Thoracic aorta (tissue), 2 donors: ENCODE measurements at regions not wholly inside any gene's neighbourhood (a gene's known extent, or its start where the extent isn't known, plus 50 kb on each side); places are given as distances from the start of the nearest gene placed in this dataset.

ENCODE experiments used
- ATAC-seq: fragments of 150-250 bp; one replicate; pipeline ENCODE4 v1.8.0; 2017; ENCODE audit warnings: low read depth; ENCODE audit not compliant: insufficient number of reproducible peaks, low FRiP score
- DNase-seq: peaks from one replicate; pipeline ENCODE4 v3.0.0-alpha.2; 2020; ENCODE audit warnings: low spot score
- H3K27ac ChIP-seq, 2 donors: fragments of 200-600 bp; sonication (generic); 1 replicate in 1 of 2; 2 replicates in 1 of 2; pipeline ENCODE4 v1.5.1; 2016; ENCODE audit warnings: mild to moderate bottlenecking in 2 of 2, moderate library complexity in 2 of 2
- H3K27me3 ChIP-seq: fragments of 200-600 bp; sonication (generic); replicated peaks from 2 replicates; pipeline ENCODE4 v1.6.0; 2016; ENCODE audit warnings: mild to moderate bottlenecking; ENCODE audit not compliant: insufficient read depth
- H3K36me3 ChIP-seq: fragments of 200-600 bp; sonication (generic); one replicate; pipeline ENCODE4 v1.5.1; 2016
- H3K4me1 ChIP-seq, 2 donors: fragments of 200-600 bp; sonication (generic); 1 replicate in 1 of 2; 2 replicates in 1 of 2; pipeline versions ENCODE4 v1.5.1 to v1.6.0; 2016; ENCODE audit warnings: low read depth in 2 of 2, mild to moderate bottlenecking in 1 of 2; ENCODE audit not compliant: control insufficient read depth in 1 of 2
- H3K4me3 ChIP-seq: fragments of 200-600 bp; sonication (generic); 2 replicates; pipeline ENCODE4 v1.5.1; 2016; ENCODE audit warnings: mild to moderate bottlenecking
- H3K9me3 ChIP-seq: fragments of 200-600 bp; sonication (generic); 2 replicates; pipeline ENCODE4 v1.5.1; 2016
- TF ChIP-seq, protein P1 (sequence below): fragments of 200-600 bp; sonication (generic); IDR thresholded peaks from one replicate; pipeline ENCODE4 v1.5.1; 2019; ENCODE audit warnings: antibody characterized with exemption

DNA sequence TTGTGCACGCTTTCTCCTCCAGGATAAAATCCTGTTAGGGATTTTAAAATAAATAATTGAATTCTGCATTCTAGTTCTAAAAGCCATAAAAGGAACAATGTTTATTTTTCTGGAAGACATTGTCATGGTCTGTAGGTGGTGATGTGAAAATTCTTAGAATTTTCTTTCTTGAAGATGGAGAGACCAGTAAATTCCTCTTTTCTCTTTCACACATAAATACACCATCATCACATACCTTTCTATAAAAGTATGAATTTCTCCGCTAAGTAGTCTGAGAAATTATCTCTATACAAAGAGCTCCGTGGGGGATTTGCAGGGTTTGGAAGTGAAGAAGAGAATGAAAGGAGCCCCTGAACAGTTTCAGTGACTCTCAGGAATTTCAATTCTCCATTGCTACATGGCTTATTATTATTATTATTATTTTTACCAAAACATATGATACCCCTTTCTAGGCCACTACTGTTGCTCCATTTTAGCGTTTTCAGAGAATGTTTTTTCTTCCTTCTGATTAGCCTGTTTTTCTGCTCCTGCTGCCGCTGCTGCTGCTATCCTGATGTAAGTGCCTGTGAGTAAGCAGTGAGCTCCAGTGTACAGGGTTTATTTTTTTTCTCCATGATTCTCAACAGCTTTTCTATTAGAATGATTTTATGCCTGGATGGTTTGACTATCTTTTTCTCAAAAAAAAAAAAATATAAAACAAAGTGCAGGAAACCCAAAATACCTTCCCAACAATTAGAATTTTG, 145.8 kb downstream of the SAMD5 start:
- Histone ChIP-seq H3K36me3 (no peaks in the 10 kb centered on the region), H3K9me3 (no peaks in the 10 kb centered on the region), H3K27ac (no peak overlapping the region), H3K4me3 (no peak overlapping the region), H3K27me3 (no peaks in the 10 kb centered on the region), H3K4me1 (peaks cover 0 to 6% of the 10 kb centered on the region in 2 donors)
- ATAC-seq (no peak), DNase-seq (no peak)
- TF ChIP-seq, protein P1, sequence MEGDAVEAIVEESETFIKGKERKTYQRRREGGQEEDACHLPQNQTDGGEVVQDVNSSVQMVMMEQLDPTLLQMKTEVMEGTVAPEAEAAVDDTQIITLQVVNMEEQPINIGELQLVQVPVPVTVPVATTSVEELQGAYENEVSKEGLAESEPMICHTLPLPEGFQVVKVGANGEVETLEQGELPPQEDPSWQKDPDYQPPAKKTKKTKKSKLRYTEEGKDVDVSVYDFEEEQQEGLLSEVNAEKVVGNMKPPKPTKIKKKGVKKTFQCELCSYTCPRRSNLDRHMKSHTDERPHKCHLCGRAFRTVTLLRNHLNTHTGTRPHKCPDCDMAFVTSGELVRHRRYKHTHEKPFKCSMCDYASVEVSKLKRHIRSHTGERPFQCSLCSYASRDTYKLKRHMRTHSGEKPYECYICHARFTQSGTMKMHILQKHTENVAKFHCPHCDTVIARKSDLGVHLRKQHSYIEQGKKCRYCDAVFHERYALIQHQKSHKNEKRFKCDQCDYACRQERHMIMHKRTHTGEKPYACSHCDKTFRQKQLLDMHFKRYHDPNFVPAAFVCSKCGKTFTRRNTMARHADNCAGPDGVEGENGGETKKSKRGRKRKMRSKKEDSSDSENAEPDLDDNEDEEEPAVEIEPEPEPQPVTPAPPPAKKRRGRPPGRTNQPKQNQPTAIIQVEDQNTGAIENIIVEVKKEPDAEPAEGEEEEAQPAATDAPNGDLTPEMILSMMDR, result no peak

DNA sequence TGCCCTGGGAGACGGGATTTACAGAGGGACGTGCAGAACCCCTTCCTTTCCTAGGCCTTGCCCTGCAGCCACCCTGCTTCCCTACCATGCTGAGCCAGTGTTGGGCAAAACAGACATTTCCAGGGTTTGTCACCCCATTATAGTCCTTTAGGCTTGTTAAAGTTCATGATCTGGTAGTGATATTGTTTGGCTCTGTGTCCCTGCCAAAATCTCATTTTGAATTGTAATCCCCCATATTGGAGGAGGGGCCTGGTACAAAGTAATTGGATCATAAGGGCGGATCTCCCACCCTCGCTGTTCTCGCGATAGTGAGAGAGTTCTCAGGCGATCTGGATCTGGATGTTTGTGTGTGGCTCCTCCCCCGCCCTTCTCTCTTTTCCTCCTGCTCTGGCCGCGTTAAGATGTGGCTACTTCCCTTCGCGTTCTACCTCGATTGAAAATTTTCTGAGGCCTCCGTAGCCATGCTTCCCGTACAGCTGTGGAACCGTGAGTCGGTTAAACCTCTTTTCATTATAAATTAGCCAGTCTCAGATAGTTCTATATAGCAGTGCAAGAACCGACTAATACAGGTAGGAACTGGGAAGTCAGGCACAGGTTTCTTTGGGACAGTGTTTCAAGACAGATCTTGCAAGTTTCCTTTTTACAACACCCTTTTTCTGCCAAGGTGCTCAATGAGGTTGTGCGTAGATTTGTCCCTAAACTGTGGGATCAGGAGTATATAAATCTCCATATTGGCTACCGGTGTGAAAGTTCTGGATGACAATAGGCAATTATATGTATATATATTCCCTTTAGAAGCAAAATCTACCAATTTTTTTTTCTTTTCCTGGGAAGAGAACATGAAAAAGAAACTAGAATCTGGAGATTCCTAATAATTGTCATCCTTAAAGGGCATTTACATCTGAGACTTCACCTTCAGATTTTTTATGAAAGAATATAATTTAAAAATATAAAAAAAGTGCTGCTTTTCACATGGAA, 152.1 kb downstream of the SAMD5 start:
- Histone ChIP-seq H3K4me3 (no peak overlapping the region), H3K9me3 (no peaks in the 10 kb centered on the region), H3K4me1 (no peaks in the 10 kb centered on the region), H3K27me3 (no peaks in the 10 kb centered on the region), H3K36me3 (no peaks in the 10 kb centered on the region), H3K27ac (no peak overlapping the region)
- ATAC-seq, result no peak
- no peak for DNase-seq
- TF ChIP-seq, protein P1, result no peak

DNA sequence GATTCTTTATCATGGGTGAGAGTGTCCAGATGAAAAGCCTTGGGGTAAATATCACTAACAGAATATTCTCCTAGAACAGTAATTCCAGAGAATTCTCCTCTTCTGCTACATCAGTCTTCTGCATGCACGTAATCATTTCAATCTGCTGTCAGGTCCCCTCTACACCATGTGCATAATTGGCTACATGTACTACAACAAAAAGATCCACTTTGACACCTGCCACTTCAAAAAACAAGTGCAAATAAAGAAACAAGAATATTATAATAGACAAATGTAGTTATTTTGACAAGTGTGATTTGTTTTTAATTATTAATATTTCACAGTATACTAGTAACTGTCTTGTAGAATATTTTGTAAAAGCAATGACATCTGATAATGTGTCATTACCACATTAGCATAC, 154.2 kb downstream of the SAMD5 start:
- Histone ChIP-seq H3K9me3 (no peaks in the 10 kb centered on the region), H3K36me3 (no peaks in the 10 kb centered on the region), H3K27ac (no peak overlapping the region), H3K4me3 (no peak overlapping the region), H3K4me1 (no peaks in the 10 kb centered on the region), H3K27me3 (no peaks in the 10 kb centered on the region)
- no peak for ATAC-seq
- DNase-seq, result no peak
- TF ChIP-seq, protein P1, result no peak

DNA sequence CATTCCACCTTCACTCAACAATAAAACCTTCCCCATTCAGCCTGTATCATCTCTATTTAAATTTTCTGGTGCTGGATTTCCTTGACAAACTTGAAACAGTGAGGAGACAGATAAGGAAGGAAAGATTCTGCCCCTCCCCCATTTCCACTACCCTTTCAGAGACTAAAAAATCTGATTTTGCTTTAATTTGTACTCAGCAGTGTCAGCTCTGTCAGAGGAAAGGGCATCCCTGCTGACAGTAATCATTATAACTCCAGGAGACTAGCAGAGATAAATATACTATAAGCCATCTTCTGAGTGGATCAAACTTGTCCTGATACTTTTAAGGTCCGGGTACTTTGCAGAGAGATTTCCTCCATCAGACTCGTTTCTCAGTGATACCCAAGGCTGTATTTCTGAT, 155.6 kb downstream of the SAMD5 start:
- H3K4me3 ChIP-seq, result no peak overlapping the region
- no peaks in the 10 kb centered on the region for H3K9me3 ChIP-seq
- ATAC-seq (no peak), DNase-seq (no peak)
- no peak overlapping the region for H3K27ac ChIP-seq
- TF ChIP-seq, protein P1, result no peak
- no peaks in the 10 kb centered on the region for H3K36me3 ChIP-seq
- no peaks in the 10 kb centered on the region for H3K27me3 ChIP-seq
- H3K4me1 ChIP-seq, result no peaks in the 10 kb centered on the region

DNA sequence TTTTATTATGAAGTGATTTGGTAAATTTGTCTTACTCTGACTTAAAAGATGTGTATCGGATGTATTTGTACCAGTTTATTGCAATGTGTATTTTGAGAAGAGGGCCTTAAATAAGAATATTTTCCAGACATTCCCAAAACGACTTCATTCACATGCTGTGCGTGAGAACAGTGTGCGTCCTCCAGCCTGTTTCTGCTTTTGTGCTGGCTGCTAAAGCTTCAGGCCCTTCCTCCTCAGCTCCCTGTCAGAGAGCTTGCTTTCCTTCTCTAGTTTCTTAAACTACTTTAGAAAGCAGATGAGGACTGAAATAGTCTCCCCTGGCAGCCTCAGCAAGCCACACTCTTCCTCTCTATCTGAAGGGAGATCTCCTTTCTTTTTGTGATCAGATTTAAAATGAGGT, 157.8 kb downstream of the SAMD5 start:
- TF ChIP-seq, protein P1, result no peak
- Histone ChIP-seq H3K4me1 (no peaks in the 10 kb centered on the region), H3K4me3 (no peak overlapping the region), H3K27ac (peak overlapping the region in 1 of 2 donors; percentile 3), H3K9me3 (no peaks in the 10 kb centered on the region), H3K36me3 (no peaks in the 10 kb centered on the region), H3K27me3 (no peaks in the 10 kb centered on the region)
- no peak for ATAC-seq
- DNase-seq, result no peak
